GM23248 (cell line): ENCODE measurements at regions not wholly inside any gene's neighbourhood (a gene's known extent, or its start where the extent isn't known, plus 50 kb on each side); places are given as distances from the start of the nearest gene placed in this dataset.

Experiments used
- EZH2 ChIP-seq: fragments of 200-600 bp; sonication (generic); IDR thresholded peaks from 2 replicates; pipeline ENCODE4 v1.6.1; 2018; ENCODE audit warnings: antibody characterized with exemption, mild to moderate bottlenecking; ENCODE audit not compliant: insufficient read depth, poor library complexity, severe bottlenecking
- EZH2phosphoT487 ChIP-seq: fragments of 200-600 bp; sonication (generic); IDR thresholded peaks from 2 replicates; pipeline ENCODE4 v1.6.1; 2018; ENCODE audit warnings: antibody characterized with exemption, moderate library complexity, mild to moderate bottlenecking, low read depth; ENCODE audit not compliant: insufficient read depth

DNA sequence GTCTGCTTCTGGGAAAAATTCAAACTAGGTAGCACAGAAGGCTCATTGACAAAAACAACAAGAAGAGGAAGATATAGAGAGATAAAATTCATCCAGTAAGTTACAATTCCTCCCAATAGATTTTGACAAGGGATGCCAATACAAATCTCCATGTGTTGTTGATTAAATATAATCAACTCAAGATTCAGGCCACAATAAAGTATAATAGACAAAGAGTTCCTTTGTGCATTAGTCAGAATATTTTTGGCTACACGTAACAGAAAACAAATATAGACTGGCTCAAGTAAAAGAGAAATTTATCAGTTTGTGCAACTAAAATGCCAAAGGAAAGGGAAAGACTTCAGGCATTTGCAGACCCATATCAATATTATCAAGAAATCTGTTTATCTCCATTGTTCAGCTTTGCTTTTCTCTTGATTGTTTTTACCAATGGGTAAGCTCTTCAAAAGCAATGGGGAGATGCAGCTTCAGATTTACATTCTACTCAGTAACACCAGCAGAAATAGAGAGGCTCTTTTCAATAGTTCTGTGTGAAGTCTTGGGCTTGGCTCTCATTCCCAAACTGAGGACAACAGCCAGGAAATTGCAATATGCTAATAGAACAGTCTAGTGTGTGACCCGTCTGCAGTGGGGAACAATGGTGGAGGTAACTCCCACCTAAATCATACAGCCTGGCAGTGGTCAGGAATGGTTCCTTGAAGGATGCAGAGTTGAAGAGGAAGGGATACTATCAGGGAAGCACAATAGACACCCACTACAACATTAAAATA, 77.6 kb upstream of the PROK2 start:
- no peak for TF ChIP-seq EZH2
- TF ChIP-seq EZH2phosphoT487 = no peak
